Coronary artery (tissue), 2 donors: ENCODE measurements at regions not wholly inside any gene's neighbourhood (a gene's known extent, or its start where the extent isn't known, plus 50 kb on each side); places are given as distances from the start of the nearest gene placed in this dataset.

Source experiments
- DNase-seq: peaks from one replicate; pipeline ENCODE4 v3.0.0-alpha.2; 2017; ENCODE audit warnings: low spot score
- H3K27ac ChIP-seq, 2 donors: fragments of 200-600 bp; sonication (generic); one replicate each; pipeline ENCODE4 v1.5.1; 2016 to 2019
- H3K4me3 ChIP-seq: fragments of 200-600 bp; sonication (generic); 2 replicates; pipeline ENCODE4 v1.5.1; 2016; ENCODE audit warnings: mild to moderate bottlenecking, moderate library complexity
- CTCF ChIP-seq: fragments of 200-600 bp; sonication (generic); IDR thresholded peaks from one replicate; pipeline ENCODE4 v1.5.1; 2019; ENCODE audit warnings: antibody characterized with exemption

GRCh38 chr3:13192471-13193213 lies 119.4 kb upstream of the IQSEC1 start:
- Histone ChIP-seq H3K4me3 (no peak overlapping the region), H3K27ac (no peak overlapping the region)
- TF ChIP-seq CTCF = no peak
- no peak for DNase-seq

GRCh38 chr3:13191016-13191415 lies 117.8 kb upstream of the IQSEC1 start:
- TF ChIP-seq CTCF = no peak
- H3K27ac ChIP-seq = no peak overlapping the region
- DNase-seq = no peak
- no peak overlapping the region for H3K4me3 ChIP-seq

- no peak for DNase-seq
- Histone ChIP-seq H3K4me3 (no peak overlapping the region), H3K27ac (no peak overlapping the region)
- TF ChIP-seq CTCF = no peak
Measured at GRCh38 chr3:13190378-13190765, 117.1 kb upstream of the IQSEC1 start.

GRCh38 chr3:13189639-13190377 lies 116.6 kb upstream of the IQSEC1 start:
- no peak for DNase-seq
- Histone ChIP-seq H3K27ac (no peak overlapping the region), H3K4me3 (no peak overlapping the region)
- TF ChIP-seq CTCF = no peak

- H3K4me3 ChIP-seq = no peak overlapping the region
- no peak for DNase-seq
- no peak for TF ChIP-seq CTCF
- no peak overlapping the region for H3K27ac ChIP-seq
Measured at GRCh38 chr3:13188975-13189374, 115.7 kb upstream of the IQSEC1 start.

GRCh38 chr3:13188181-13188779 lies 115.1 kb upstream of the IQSEC1 start:
- TF ChIP-seq CTCF = no peak
- Histone ChIP-seq H3K4me3 (no peak overlapping the region), H3K27ac (no peak overlapping the region)
- DNase-seq = no peak

GRCh38 chr3:13187593-13187992 lies 114.4 kb upstream of the IQSEC1 start:
- Histone ChIP-seq H3K27ac (no peak overlapping the region), H3K4me3 (no peak overlapping the region)
- TF ChIP-seq CTCF = no peak
- DNase-seq = no peak
